ENCODE measurements at regions not wholly inside any gene's neighbourhood (a gene's known extent, or its start where the extent isn't known, plus 50 kb on each side); places are given as distances from the start of the nearest gene placed in this dataset.

GRCh38 chr2:215644233-215644897 lies 208.5 kb upstream of the FN1 start:
- POLR2A ChIA-PET (ENCODE audit: partially characterized antibody), result no interaction called here
- H3K79me2 ChIP-seq (ENCODE audit: control insufficient read depth in 1 of 2, insufficient read depth in 2 of 2, low read length in 2 of 2), result no peaks in the 10 kb centered on the region
- no peak overlapping the region for H3K4ac ChIP-seq (replicated peaks; ENCODE audit: insufficient read length, low read depth, low read length)
- no peak overlapping the region for H3K56ac ChIP-seq (replicated peaks; ENCODE audit: insufficient read length, low read depth, low read length)
- H4K91ac ChIP-seq (replicated peaks; ENCODE audit: insufficient read length, low read length), result no peak overlapping the region
- no peak overlapping the region for H3K18ac ChIP-seq (ENCODE audit: extremely low read depth, low read length)
- no peaks in the 10 kb centered on the region for H3K27me3 ChIP-seq (replicated peaks in 1 of 4; ENCODE audit: control insufficient read depth in 3 of 4, extremely low read depth in 1 of 4, insufficient read depth in 3 of 4, low read length in 3 of 4)
- 89% methylated on average over 7 of the region's 7 CpGs; no CpG with 5 or more reads in 1 of the 2 experiments for WGBS, 2 experiments (ENCODE audit: extremely low coverage in 1 of 2, insufficient coverage in 1 of 2, insufficient read length in 1 of 2, insufficient replicate concordance in 2 of 2, low coverage in 1 of 2, low lambda C conversion rate in 2 of 2, missing lambda C conversion rate in 1 of 2)
- no peak overlapping the region for H3K4me2 ChIP-seq (ENCODE audit: insufficient read depth in 1 of 2, low read depth in 2 of 2, low read length in 2 of 2)
- CTCF ChIA-PET (ENCODE audit: partially characterized antibody), result no interaction called here
- no peaks in the 10 kb centered on the region for H3K23me2 ChIP-seq (ENCODE audit: low read depth, low read length)
- H2BK20ac ChIP-seq (ENCODE audit: low read length), result no peak overlapping the region
- no peak overlapping the region for H4K8ac ChIP-seq (ENCODE audit: extremely low read depth, insufficient read depth, low read length)
- no peak overlapping the region for H3K23ac ChIP-seq (ENCODE audit: insufficient read length)
- no peaks in the 10 kb centered on the region for H3K4me1 ChIP-seq (replicated peaks in 1 of 4; ENCODE audit: control insufficient read depth in 3 of 4, insufficient read depth in 4 of 4, low read length in 3 of 4)
- no peak overlapping the region for H3K4me3 ChIP-seq (ENCODE audit: extremely low read depth in 1 of 4, insufficient read depth in 2 of 4, low read depth in 3 of 4, low read length in 4 of 4)
- DNase-seq (ENCODE audit: low read depth in 1 of 2, low spot score in 2 of 2) (no peak), FAIRE-seq (no peak)
- H2BK120ac ChIP-seq (replicated peaks; ENCODE audit: low read depth, low read length), result no peak overlapping the region
- no peaks in the 10 kb centered on the region for H3K9me3 ChIP-seq (ENCODE audit: insufficient read depth in 2 of 2, low read depth in 1 of 2, low read length in 1 of 2)
- no peak overlapping the region for H3K14ac ChIP-seq (ENCODE audit: insufficient read length)
- H3K9ac ChIP-seq (replicated peaks in 1 of 4; ENCODE audit: extremely low read depth in 1 of 4, low read depth in 3 of 4, low read length in 3 of 4), result no peak overlapping the region
- H4K5ac ChIP-seq (ENCODE audit: insufficient read length, low read depth, low read length), result no peak overlapping the region
- no peak overlapping the region for H2BK5ac ChIP-seq (ENCODE audit: low read depth, low read length)
- no peaks in the 10 kb centered on the region for H4K20me1 ChIP-seq (replicated peaks in 1 of 2; ENCODE audit: control insufficient read depth in 1 of 2, insufficient read depth in 2 of 2, low read length in 2 of 2)
- no peak overlapping the region for H2BK15ac ChIP-seq (ENCODE audit: low read length)
- no peak for TF ChIP-seq SUZ12 (IDR thresholded peaks at IDR 0.05; ENCODE audit: low read length)
- no peak for TF ChIP-seq CBX5 (IDR thresholded peaks at IDR 0.05; ENCODE audit: low read depth, low read length)
- TF ChIP-seq SAP30 (IDR thresholded peaks at IDR 0.05; ENCODE audit: insufficient read depth, insufficient replicate concordance, low read length), result no peak
- H2BK12ac ChIP-seq (ENCODE audit: low read depth, low read length), result no peak overlapping the region
- H3K27ac ChIP-seq (ENCODE audit: low read depth, low read length), result no peak overlapping the region
- H2AFZ ChIP-seq (ENCODE audit: low read length), result no peak overlapping the region
- H3K36me3 ChIP-seq (ENCODE audit: control insufficient read depth in 2 of 4, insufficient read depth in 4 of 4, low read length in 3 of 4), result no peaks in the 10 kb centered on the region
- no peak overlapping the region for H2AK5ac ChIP-seq (ENCODE audit: low read depth, low read length)
- H3K79me1 ChIP-seq (ENCODE audit: low read depth, low read length), result no peaks in the 10 kb centered on the region

Measured in H1 (cell line).